NK-92 treated with Interleukin-12 subunit alpha and Interleukin-12 subunit beta, amount 100 ng/mL, for 24 hours (cell line): ENCODE measurements at regions not wholly inside any gene's neighbourhood (a gene's known extent, or its start where the extent isn't known, plus 50 kb on each side); places are given as distances from the start of the nearest gene placed in this dataset.

Source experiments
- DNase-seq: peaks from one replicate; lab custom pipeline; 2025; lab: John Stamatoyannopoulos, UW

DNA sequence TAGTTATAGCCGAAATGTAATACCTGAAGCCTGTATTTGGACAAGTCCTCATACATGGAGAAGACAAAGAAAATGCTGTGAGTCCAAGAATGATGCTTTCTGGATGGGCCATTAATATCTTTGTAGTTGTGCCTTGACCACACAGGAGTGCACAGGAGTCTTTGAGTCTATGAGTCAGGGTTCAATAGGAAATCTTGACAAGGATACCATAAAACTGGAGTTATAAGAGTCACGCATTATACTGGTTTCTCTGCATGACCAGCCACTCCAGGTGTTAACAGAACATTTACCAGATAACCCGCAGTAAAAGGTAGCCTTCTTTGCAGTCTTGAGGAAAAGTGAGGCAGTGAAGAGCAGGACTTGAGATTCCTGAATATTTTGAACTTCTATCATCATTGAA, 464.6 kb upstream of the PKN2 start:
- DNase-seq: no peak

GRCh38 chr1:88221411-88221810, 462.7 kb upstream of the PKN2 start:
- DNase-seq: no peak

DNA sequence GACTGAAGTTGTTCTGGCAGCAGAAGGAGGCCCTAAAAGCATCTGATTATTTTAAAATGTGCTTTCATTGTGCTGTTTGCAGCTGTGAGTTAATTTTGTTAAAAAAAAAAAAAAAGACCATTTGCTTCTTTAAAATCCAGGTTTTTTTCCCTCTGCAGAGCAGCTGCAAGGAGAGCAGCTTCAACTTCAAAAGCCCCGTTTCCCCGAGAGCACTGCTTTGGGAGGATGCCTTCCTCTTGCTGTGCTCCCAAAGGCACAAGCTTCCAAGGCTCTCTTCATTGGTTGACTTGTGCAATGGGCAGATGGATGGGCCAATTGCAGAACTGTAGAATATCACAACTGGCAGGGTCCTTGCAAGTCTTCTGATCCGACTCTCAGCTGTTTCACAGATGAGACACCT, 459.2 kb upstream of the PKN2 start:
- no peak for DNase-seq

DNA sequence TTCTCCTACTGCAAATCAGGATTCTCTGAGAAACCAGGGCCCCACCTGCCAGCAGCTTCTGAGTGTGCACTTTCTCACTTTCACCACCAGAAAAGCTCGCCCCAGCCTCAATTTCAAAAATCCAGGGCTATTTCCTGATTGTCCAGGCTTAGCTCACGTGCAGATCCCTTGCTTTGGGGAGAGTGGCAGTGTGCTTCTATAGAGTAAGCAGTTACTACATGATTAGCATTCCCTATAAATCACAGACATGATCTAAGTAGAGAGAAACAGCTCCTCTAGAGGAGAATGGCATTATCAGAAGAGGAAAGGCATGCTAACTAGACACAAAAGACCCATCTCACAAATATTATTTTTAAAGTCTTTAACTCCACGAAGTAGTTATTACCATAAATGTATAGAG, 456.0 kb upstream of the PKN2 start:
- no peak for DNase-seq

GRCh38 chr1:88230126-88230525, 453.9 kb upstream of the PKN2 start:
- DNase-seq: no peak

DNA sequence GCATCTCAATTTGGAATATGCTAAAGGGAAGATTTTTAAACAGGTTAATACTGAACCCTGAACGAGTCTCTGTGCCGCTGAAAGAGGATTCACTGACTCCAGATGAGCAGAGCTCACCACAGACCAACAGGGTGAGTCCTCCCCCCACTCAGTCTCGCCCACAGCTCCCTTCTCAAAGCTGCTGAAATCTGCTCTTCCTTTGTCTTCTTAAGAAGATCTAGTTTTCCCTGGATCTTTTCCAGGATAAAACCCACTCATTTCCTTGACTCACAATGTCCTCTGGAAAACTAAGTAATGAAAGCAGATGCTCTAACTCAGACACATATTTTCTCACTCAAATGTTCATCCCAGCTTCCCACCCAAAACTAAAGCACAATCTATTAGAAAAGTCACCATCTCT, 447.0 kb upstream of the PKN2 start:
- DNase-seq: no peak

GRCh38 chr1:88239205-88239604, 444.9 kb upstream of the PKN2 start:
- DNase-seq: no peak

GRCh38 chr1:88247666-88248065, 436.4 kb upstream of the PKN2 start:
- DNase-seq: no peak

DNA sequence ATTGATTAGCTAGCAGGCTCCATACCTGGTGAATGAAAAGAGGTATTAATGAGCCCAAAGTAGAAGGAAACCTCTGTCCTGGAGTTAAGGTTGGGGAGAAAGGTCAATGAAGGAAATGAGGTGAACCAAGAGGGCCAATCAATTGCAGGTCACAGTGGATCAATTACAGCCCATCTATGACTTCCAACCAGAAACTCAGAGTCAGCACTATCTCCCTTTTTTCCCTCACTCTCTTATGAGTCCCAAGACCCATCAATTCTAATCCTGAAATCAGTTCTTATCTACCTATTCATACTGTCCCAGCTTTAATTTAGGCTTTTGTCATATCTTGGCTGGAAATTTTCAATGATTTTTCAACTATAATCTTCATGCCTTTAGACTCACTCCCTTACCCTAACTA, 433.2 kb upstream of the PKN2 start:
- no peak for DNase-seq

DNA sequence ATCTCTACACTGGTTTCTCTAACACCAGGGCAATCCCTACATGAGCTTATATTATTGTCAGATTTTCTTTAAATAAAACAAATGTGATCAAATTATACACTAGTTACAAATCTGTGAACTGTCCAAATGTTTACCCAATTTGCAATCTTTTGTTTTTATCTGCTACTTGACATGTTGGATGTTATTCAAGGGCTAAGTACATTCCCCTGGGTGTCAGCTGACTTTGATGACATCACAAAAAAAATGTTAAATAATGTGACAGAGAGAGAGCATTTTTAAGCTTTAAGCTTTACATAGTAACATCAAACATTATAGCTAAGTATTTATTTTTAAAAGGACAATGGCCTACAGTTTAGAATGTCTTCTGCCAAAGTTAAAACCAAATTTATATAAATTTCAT, 431.3 kb upstream of the PKN2 start:
- DNase-seq: no peak

DNA sequence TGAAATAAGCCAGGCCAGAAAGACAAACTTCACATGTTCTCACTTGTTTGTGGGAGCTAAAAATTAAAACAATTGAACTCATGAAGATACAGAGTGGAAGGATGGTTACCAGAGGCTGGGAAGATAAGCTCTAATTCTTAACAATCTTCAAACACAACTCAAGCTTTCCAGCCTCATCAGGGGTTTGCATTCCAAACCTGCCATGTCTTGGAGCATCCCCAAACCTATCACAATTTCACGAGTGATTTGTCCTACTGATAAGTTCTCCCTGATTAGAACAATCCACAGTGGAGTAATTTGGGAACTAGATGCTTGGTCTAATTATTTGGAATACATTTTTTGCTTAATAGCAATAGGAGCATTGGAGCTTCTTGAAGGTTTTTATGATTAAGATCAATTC, 418.5 kb upstream of the PKN2 start:
- DNase-seq: no peak

DNA sequence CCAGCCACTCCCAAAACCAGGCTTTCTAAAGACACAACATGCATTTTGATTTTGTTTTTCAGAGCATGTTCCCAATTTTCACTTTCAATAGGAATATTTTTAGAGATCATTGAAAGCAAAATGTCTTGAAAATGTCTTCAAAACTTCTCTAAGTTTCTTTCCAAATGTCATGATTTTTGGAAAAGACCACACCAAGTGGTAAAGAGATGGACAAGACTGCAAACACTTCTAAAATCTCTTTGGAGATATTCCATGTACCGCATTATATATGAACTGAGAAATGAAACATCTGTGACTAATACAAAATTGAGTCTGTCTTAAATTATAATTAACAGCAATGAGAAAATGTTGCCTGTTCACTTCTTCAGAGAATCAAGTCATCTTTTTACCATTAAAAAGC, 418.0 kb upstream of the PKN2 start:
- DNase-seq: no peak

DNA sequence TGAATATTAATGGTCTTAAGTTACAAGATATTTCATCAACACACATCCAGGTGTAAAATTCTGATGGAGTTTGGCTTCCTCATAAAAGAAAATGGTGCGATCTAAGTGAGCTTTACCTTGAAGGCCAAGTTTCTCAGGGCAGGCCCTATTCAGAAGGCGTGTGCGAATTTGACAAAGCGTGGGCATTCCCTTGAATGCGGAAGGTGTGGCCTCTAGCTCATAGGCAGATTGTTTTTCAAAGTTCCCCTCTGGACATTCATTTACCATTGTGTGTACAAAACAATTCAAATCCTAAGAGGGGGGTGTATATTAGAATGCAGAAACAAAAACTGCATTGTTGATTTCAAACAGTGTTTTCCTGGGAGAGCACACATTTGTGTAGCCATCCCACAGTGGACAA, 411.9 kb upstream of the PKN2 start:
- no peak for DNase-seq

DNA sequence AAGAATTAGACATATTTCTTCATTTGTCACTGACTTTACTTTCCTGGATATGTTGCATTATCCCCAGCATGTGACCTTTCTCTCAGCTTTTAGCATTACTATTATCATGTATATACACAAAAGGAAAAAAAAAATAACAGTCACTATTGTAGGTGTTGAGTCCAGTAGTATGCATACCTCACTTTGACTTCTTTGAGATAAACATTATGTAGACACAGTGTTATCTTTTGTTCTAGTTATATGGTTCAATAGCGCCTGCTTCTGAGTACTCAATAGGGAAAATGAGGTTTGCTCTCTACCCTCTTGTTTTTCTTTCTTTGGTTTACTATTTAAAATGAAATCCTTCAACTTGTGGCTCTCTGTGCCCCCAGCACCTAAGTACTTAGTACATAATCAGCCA, 409.6 kb upstream of the PKN2 start:
- no peak for DNase-seq

- DNase-seq: no peak
These were observed 408.7 kb upstream of the PKN2 start for GRCh38 chr1:88275259-88275862.

DNA sequence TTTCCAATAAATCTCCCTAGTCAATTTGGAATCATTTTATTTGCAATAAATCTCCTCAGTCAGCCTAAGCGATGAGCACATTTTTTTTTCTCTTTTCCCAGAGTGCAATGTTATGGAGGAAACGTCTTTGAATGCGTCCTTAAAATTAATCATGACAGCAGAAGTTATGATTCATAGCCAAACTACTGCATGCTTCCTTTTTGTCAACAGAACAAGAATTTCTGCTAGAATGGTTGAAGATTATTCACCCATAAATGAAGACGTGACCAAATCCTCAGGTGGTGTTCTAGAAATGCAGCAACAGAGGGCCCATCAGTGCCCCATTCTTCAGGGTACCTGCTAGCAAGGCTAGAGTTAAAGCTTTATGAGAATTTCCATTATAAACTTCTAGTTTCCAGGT, 407.9 kb upstream of the PKN2 start:
- no peak for DNase-seq

- DNase-seq: no peak
These were observed 400.0 kb upstream of the PKN2 start for GRCh38 chr1:88284066-88284465.

GRCh38 chr1:88284666-88285366, 399.3 kb upstream of the PKN2 start:
- no peak for DNase-seq

DNA sequence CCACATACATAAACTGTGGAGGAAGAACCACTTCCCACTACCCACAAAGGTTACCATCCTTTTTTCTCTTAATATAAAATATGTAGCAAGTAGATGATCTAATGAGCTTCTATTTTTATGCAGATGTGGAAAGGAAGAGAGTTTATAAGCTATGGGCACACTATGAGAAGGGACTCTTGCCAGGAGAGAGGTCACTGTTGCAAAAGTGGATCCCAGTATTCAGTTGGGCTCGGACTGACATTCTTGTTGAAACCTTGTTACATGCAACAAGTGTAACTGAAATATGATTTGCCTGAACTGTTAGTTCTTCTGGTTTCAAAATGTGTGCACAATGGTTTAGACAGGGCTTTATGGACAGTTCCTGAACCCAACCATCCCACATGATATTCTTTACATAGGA, 397.4 kb upstream of the PKN2 start:
- DNase-seq: no peak

DNA sequence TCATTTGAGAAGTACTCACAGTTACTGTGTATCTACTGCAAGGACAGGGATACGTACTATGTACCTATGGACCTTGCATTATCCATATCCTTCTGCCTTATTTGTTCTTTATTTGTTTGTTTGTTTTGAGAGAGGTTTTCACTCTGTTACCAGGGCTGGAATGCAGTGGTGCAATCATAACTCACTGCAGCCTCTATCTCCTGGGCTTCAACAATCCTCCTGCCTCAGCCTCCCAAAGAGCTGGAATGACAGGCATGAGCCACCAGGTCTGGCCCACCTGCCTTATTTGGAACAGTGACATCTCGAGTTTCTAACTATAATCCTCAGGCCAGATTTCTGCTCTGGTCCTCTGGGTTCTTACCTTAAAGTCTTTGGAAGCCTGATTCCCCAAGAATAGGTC, 395.5 kb upstream of the PKN2 start:
- DNase-seq: no peak

GRCh38 chr1:88289401-88290102, 394.5 kb upstream of the PKN2 start:
- no peak for DNase-seq

DNA sequence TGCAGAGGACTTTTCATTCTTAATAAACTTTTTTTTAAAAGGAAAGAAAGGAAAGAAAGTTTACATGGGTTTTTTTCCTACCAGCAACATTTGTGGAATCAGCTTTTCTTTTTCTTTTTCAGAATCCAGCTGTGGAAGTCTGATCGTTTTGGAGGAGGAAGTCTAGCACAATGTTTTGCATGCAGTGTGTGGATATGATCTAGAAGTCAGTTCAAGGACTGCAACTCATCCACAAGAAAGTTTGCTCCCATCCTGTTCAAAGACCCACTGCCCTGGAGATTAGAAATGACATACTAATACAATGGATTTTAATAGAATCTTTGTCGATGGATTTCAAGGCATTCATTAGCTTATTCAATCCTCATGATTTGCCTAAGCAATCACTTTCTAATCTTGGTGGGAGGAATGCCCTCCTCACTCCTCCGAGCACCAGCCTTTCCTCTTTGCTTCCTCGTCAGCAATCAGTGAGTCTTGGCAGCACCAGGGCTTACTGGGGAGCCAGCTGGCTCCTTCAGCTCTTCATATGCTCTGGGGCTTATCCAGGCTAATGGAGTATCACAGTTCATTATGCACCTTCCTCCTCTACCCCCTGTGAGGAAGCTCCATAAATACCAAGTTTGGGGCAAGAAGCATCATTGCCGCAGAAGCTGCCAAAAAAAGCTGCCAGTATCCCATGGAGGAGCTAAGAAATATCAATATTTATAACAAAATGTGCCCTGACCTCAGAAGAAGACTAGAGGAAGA, 392.3 kb upstream of the PKN2 start:
- no peak for DNase-seq

GRCh38 chr1:88293691-88294190, 390.3 kb upstream of the PKN2 start:
- DNase-seq: no peak
